AG10803 (cell line): ENCODE measurements at regions not wholly inside any gene's neighbourhood (a gene's known extent, or its start where the extent isn't known, plus 50 kb on each side); places are given as distances from the start of the nearest gene placed in this dataset.

Experiments
- DNase-seq: peaks from one replicate; pipeline ENCODE4 v3.0.0; 2010; ENCODE audit warnings: low read depth
- H3K4me3 ChIP-seq: 2 replicates; pipeline ENCODE4 v1.5.1; 2011; ENCODE audit warnings: mild to moderate bottlenecking, low read length, control low read depth
- TF ChIP-seq, protein P1 (sequence below): conservative IDR thresholded peaks from 2 replicates; pipeline ENCODE4 v1.5.1; 2011; ENCODE audit warnings: mild to moderate bottlenecking, low read length, control low read depth, inconsistent platforms

- DNase-seq = no peak
- H3K4me3 ChIP-seq = no peak overlapping the region
- TF ChIP-seq, protein P1, sequence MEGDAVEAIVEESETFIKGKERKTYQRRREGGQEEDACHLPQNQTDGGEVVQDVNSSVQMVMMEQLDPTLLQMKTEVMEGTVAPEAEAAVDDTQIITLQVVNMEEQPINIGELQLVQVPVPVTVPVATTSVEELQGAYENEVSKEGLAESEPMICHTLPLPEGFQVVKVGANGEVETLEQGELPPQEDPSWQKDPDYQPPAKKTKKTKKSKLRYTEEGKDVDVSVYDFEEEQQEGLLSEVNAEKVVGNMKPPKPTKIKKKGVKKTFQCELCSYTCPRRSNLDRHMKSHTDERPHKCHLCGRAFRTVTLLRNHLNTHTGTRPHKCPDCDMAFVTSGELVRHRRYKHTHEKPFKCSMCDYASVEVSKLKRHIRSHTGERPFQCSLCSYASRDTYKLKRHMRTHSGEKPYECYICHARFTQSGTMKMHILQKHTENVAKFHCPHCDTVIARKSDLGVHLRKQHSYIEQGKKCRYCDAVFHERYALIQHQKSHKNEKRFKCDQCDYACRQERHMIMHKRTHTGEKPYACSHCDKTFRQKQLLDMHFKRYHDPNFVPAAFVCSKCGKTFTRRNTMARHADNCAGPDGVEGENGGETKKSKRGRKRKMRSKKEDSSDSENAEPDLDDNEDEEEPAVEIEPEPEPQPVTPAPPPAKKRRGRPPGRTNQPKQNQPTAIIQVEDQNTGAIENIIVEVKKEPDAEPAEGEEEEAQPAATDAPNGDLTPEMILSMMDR = no peak
Measured at GRCh38 chr10:106226828-106227227, 937.7 kb downstream of the SORCS1 start.

GRCh38 chr10:106226142-106226541 is 938.4 kb downstream of the SORCS1 start:
- TF ChIP-seq, protein P1 = no peak

DNA sequence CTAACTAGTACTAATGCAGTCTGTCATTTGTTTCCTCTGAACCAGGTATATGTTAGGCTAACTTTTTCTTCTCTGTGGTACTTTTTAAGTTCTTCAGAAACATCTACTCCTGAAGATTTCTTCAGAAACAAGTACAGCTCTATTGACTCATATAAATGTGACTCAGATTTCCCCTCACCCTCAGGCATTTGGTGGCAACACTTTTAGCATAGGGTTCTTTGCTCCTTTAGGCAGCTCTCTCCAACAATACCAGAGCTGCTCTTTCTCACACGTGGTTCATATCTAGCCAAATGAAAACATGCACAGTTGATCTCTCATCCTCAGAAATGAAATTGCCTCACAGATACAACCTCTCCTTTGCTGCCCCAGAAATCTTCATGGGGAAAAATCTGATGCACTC is 939.8 kb downstream of the SORCS1 start:
- H3K4me3 ChIP-seq = no peak overlapping the region
- TF ChIP-seq, protein P1 = no peak
- DNase-seq = peak; percentile 18

More at GRCh38 chr10:106226142-106226541, 938.4 kb downstream of the SORCS1 start:
- DNase-seq = no peak
- no peak overlapping the region for H3K4me3 ChIP-seq

DNA sequence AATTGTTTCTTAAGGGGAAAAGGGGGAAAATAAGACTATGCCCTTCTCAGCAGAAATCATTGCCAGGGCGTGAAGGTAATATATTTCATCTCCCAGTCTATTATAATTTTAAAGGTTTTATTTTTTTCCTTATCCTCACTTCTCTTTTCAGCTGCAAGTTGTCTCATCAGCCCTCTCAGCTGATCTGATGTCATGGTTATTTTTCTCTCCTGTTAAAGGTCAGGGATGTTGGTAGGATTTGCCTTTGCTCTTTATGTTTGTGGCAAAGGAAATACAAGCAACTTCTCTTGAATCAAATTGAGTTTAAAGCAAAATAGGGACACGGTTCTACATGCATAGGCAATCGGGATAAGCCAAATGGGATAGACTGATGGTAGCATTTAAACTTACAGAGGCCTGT is 946.9 kb downstream of the SORCS1 start:
- TF ChIP-seq, protein P1 = no peak
- H3K4me3 ChIP-seq = no peak overlapping the region
- no peak for DNase-seq

- DNase-seq = no peak
- H3K4me3 ChIP-seq = no peak overlapping the region
- TF ChIP-seq, protein P1 = no peak
Measured at GRCh38 chr10:106216085-106216484, 948.4 kb downstream of the SORCS1 start.

DNA sequence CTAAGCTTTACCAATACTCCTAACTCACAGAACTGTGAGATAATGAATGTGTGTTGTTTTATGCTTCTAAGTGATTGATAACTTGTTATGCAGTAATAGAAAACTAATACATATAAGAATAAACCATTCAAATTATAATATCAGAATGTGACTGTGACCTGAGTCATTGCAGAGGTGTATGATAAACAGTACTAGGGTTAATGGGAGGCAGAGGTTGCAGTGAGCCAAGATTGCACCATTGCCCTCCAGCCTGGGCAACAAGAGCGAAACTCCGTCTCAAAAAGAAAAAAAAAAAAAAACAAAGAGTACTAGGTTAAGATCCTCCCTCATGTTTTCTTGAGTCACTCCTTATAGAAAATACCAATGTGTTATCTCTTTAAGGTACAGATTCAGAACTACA is 950.3 kb downstream of the SORCS1 start:
- H3K4me3 ChIP-seq = no peak overlapping the region
- no peak for DNase-seq
- TF ChIP-seq, protein P1 = no peak

- no peak for DNase-seq
- TF ChIP-seq, protein P1 = no peak
- no peak overlapping the region for H3K4me3 ChIP-seq
Measured at GRCh38 chr10:106213493-106213892, 951.0 kb downstream of the SORCS1 start.
